Activated naive CD8-positive, alpha-beta T cell treated with anti-CD3 and anti-CD28 coated beads, Interleukin-2, amount 50 U/mL, for 24 hours (primary cell): ENCODE measurements at regions not wholly inside any gene's neighbourhood (a gene's known extent, or its start where the extent isn't known, plus 50 kb on each side); places are given as distances from the start of the nearest gene placed in this dataset.

Experiments used
- ATAC-seq: fragments of 150-1000 bp; cut with Tn5 transposase; one replicate; pipeline ENCODE4 v1.10.0; 2021
- DNase-seq: peaks from one replicate; pipeline ENCODE4 v3.0.0; 2021
- H3K27ac Mint-ChIP-seq: one replicate; pipeline ENCODE4 v1.8.0; 2021; ENCODE audit warnings: mild to moderate bottlenecking, mixed read lengths
- H3K27me3 Mint-ChIP-seq: one replicate; pipeline ENCODE4 v1.8.0; 2021; ENCODE audit warnings: mixed read lengths
- H3K36me3 Mint-ChIP-seq: one replicate; pipeline ENCODE4 v1.8.0; 2021; ENCODE audit warnings: low read depth, mixed read lengths
- H3K4me1 Mint-ChIP-seq: one replicate; pipeline ENCODE4 v1.8.0; 2021; ENCODE audit warnings: mixed read lengths
- H3K4me3 Mint-ChIP-seq: one replicate; pipeline ENCODE4 v1.8.0; 2021; ENCODE audit warnings: mild to moderate bottlenecking, moderate library complexity, mixed read lengths
- H3K9me3 Mint-ChIP-seq: one replicate; pipeline ENCODE4 v1.8.0; 2021; ENCODE audit warnings: mixed read lengths

DNA sequence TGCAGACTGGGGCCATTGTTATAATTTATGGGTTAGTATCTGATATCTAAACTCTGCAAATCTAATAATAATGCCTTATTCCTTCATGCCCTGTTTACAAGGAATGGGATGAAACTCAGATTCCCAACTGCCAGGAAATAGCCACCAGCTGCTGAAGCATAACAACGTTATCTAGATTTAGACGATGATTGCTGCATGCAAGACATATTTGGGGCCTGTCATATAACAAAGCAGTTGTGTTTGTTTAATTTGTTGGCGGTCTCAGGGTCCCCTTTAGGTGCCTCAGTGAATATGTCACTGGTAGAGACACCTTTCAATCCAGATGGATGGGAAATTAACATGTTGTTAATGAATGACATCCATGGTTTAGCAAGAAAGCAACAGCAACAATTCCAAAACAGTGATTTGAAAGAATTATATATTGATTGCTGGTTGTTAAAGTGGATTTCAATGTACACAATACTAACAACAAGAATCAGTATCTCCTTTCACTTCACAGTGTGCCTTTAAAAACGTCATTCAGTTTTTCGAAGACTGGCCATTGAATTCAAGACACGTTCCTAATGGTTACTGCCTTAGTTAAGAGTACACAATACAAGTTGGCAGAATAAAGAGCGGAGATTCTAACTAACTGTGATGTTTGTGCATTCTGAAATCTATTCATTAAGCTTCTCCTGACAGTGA is 860.6 kb upstream of the CELF2 start:
- peaks cover 9% of the 10 kb centered on the region for H3K9me3 Mint-ChIP-seq
- no peaks in the 10 kb centered on the region for H3K4me1 Mint-ChIP-seq
- no peak overlapping the region for H3K4me3 Mint-ChIP-seq
- H3K27me3 Mint-ChIP-seq, result peaks cover 3% of the 10 kb centered on the region
- ATAC-seq (no peak), DNase-seq (no peak)
- H3K27ac Mint-ChIP-seq, result no peak overlapping the region
- peaks cover 2% of the 10 kb centered on the region for H3K36me3 Mint-ChIP-seq

DNA sequence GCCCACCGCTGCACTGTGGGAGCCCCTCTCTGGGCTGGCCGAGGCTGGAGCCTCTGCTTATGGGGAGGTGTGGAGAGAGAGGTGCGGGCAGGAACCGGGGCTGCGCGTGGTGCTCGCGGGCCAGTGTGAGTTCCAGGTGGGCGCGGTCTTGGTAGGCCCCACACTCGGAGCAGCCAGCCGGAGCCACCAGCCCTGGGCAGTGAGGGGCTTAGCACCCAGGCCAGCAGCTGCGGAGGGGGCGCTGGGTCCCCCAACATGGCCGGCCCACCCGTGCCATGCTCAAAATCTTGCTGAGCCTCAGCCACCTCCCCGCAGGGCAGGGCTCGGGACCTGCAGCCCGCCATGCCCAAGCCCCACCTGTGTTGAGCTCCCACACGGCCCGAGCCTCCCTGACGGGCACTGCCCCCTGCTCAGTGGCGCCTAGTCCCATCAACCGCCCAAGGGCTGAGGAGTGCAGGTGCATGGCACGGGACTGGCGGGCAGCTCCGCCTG is 856.8 kb upstream of the CELF2 start:
- Mint-ChIP-seq H3K27me3 (peaks cover under 1% of the 10 kb centered on the region), H3K36me3 (peaks cover 2% of the 10 kb centered on the region), H3K27ac (no peak overlapping the region), H3K9me3 (peaks cover 15% of the 10 kb centered on the region), H3K4me3 (no peak overlapping the region), H3K4me1 (no peaks in the 10 kb centered on the region)
- DNase-seq, result no peak
- ATAC-seq, result no peak

GRCh38 chr10:10164848-10165247 is 852.8 kb upstream of the CELF2 start:
- peaks cover 11% of the 10 kb centered on the region for H3K9me3 Mint-ChIP-seq
- no peak overlapping the region for H3K4me3 Mint-ChIP-seq
- peaks cover 2% of the 10 kb centered on the region for H3K36me3 Mint-ChIP-seq
- no peak for ATAC-seq
- no peaks in the 10 kb centered on the region for H3K27me3 Mint-ChIP-seq
- H3K27ac Mint-ChIP-seq, result no peak overlapping the region
- no peaks in the 10 kb centered on the region for H3K4me1 Mint-ChIP-seq
- DNase-seq, result no peak

DNA sequence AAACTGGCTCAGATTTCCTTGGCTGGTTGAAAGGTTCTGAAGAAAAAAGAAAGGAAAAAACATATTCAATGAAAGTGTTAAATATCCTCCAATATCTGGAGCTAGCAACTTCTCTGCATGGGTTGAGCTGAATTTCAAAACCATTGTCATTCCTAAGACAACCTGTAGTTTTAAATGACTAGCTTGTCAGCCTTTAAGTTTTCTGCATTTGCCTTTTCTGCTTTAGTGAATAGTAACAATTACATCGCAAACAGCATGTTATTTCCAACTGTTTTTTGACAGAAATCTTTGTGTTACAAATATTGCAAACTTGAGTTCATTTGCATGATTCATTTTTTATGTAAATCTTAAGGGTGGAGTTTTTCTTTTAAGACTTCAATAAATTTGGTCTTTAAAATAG is 852.3 kb upstream of the CELF2 start:
- DNase-seq (no peak), ATAC-seq (no peak)
- Mint-ChIP-seq H3K4me3 (no peak overlapping the region), H3K27ac (no peak overlapping the region), H3K36me3 (no peaks in the 10 kb centered on the region), H3K9me3 (peaks cover 7% of the 10 kb centered on the region), H3K4me1 (no peaks in the 10 kb centered on the region), H3K27me3 (no peaks in the 10 kb centered on the region)

DNA sequence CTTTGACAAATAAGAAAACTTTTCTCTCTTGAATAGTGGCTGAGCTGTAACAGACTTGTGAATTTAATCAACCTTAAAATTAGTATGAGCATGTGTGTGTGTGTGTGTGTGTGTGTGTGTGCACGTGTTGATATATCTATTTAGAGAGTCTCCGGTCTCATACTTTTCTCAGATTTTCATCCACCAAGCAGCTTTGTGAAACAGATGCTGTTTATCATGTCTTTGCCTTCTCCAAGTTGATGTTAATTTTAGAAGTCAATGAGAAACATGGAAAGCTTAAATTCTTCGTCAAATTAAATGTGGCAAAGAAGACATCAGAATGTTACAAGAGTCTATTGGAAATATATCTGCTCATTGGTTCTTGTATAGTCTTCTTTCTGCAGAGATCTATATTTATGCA is 839.2 kb upstream of the CELF2 start:
- no peaks in the 10 kb centered on the region for H3K36me3 Mint-ChIP-seq
- H3K4me3 Mint-ChIP-seq, result no peak overlapping the region
- H3K27me3 Mint-ChIP-seq, result peaks cover 10% of the 10 kb centered on the region
- H3K27ac Mint-ChIP-seq, result no peak overlapping the region
- no peak for ATAC-seq
- H3K4me1 Mint-ChIP-seq, result no peaks in the 10 kb centered on the region
- H3K9me3 Mint-ChIP-seq, result peaks cover 9% of the 10 kb centered on the region
- DNase-seq, result no peak

DNA sequence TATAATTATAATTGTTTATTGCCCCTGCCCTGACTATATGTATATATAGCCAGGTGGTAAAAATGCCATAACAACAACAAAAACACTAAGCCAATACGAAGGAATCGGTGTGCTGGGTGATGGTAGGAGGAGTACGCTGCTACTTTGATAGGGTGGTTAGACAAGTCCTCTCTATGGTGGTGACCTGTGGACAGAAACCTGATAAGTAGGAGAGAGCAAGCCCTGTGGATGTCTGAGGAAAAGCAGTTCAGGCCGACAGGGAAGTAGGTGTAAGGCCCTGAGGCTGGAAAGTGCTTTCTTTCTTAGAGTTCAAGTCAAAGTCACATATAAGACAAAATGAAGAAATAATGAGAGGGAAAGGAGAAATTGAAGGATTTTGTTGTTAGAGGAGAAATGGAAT is 823.8 kb upstream of the CELF2 start:
- ATAC-seq (no peak), DNase-seq (no peak)
- no peaks in the 10 kb centered on the region for H3K36me3 Mint-ChIP-seq
- no peak overlapping the region for H3K4me3 Mint-ChIP-seq
- H3K9me3 Mint-ChIP-seq, result no peaks in the 10 kb centered on the region
- no peak overlapping the region for H3K27ac Mint-ChIP-seq
- H3K4me1 Mint-ChIP-seq, result no peaks in the 10 kb centered on the region
- H3K27me3 Mint-ChIP-seq, result peaks cover 5% of the 10 kb centered on the region

DNA sequence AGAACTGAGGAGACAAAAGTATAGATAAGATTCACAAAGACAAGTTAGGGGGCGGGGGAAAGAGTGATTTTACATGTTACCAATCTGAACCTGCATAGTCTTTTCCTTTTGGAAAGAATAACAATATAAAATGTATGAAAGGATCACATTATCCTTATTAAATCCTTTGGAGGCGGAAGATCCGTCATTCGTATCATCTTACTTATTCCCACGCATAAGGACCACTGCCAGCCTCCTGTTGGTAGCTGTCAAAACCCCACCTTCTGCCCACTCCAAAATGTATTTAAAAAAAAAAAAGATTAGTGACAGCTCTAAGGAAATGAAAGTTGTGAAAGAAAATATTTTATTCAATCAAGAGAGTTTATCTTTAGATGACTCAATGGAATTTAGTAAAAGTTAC is 821.0 kb upstream of the CELF2 start:
- no peak for DNase-seq
- Mint-ChIP-seq H3K4me1 (no peaks in the 10 kb centered on the region), H3K4me3 (no peak overlapping the region), H3K27me3 (peaks cover 5% of the 10 kb centered on the region), H3K9me3 (no peaks in the 10 kb centered on the region), H3K36me3 (no peaks in the 10 kb centered on the region), H3K27ac (no peak overlapping the region)
- no peak for ATAC-seq

GRCh38 chr10:10197423-10197822 is 820.2 kb upstream of the CELF2 start:
- Mint-ChIP-seq H3K27ac (no peak overlapping the region), H3K4me3 (no peak overlapping the region)
- no peak for ATAC-seq

DNA sequence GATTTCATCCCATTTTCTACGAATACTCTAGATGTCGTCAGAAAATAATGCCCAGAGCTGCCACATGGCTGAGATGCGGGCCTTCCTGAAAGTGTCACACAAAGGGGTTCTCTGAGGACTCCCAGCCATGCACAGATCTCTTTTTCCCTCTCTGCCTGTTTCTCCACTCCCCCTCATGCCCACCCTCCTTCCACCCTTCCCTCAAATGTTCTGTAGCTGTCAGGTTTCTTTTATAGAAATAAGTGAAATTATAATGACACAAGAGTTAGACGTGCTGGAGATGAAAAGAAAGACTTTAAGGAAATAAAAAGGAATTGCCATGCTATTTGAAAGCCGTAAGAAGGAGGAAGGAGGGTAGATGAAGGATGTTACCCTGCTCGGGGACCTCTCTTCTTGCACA is 819.3 kb upstream of the CELF2 start:
- Mint-ChIP-seq H3K36me3 (no peaks in the 10 kb centered on the region), H3K27me3 (peaks cover 4% of the 10 kb centered on the region), H3K27ac (no peak overlapping the region), H3K4me3 (no peak overlapping the region), H3K4me1 (no peaks in the 10 kb centered on the region), H3K9me3 (peaks cover 4% of the 10 kb centered on the region)
- no peak for ATAC-seq
- DNase-seq, result no peak

More at GRCh38 chr10:10197423-10197822, 820.2 kb upstream of the CELF2 start:
- H3K36me3 Mint-ChIP-seq, result no peaks in the 10 kb centered on the region
- peaks cover 4% of the 10 kb centered on the region for H3K27me3 Mint-ChIP-seq
- no peaks in the 10 kb centered on the region for H3K9me3 Mint-ChIP-seq
- no peaks in the 10 kb centered on the region for H3K4me1 Mint-ChIP-seq
- no peak for DNase-seq

- ATAC-seq (no peak), DNase-seq (no peak)
- Mint-ChIP-seq H3K27ac (no peak overlapping the region), H3K9me3 (peaks cover 9% of the 10 kb centered on the region), H3K36me3 (no peaks in the 10 kb centered on the region), H3K4me3 (no peak overlapping the region), H3K27me3 (no peaks in the 10 kb centered on the region), H3K4me1 (no peaks in the 10 kb centered on the region)
These were observed 813.3 kb upstream of the CELF2 start for GRCh38 chr10:10204415-10204814.

DNA sequence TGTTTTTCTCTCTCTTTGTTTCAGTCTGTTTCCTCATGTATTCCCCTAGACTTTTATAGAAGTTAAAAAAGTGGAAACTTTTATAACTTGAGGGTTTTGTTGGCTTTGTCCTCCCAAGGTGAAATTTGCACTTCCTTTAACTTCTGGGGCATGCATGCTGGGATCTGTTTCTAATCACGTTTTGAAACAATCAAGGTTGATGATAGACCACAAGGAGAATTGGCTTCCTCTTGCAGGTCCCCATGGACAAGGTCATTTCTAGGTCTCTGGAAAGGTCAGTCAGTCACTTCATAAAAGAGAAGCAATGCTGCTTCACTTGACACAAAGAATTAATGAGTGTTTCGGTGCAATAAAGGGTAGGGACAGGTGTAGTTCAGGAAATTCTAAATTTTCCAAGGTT is 811.8 kb upstream of the CELF2 start:
- DNase-seq (no peak), ATAC-seq (no peak)
- no peaks in the 10 kb centered on the region for H3K36me3 Mint-ChIP-seq
- H3K27ac Mint-ChIP-seq, result no peak overlapping the region
- no peaks in the 10 kb centered on the region for H3K27me3 Mint-ChIP-seq
- no peak overlapping the region for H3K4me3 Mint-ChIP-seq
- peaks cover 9% of the 10 kb centered on the region for H3K9me3 Mint-ChIP-seq
- H3K4me1 Mint-ChIP-seq, result no peaks in the 10 kb centered on the region

GRCh38 chr10:10207538-10207937 is 810.1 kb upstream of the CELF2 start:
- ATAC-seq (no peak), DNase-seq (no peak)
- Mint-ChIP-seq H3K4me3 (no peak overlapping the region), H3K4me1 (no peaks in the 10 kb centered on the region), H3K9me3 (peaks cover 9% of the 10 kb centered on the region), H3K27ac (no peak overlapping the region), H3K36me3 (no peaks in the 10 kb centered on the region), H3K27me3 (no peaks in the 10 kb centered on the region)

GRCh38 chr10:10208196-10208595 is 809.5 kb upstream of the CELF2 start:
- DNase-seq, result no peak

DNA sequence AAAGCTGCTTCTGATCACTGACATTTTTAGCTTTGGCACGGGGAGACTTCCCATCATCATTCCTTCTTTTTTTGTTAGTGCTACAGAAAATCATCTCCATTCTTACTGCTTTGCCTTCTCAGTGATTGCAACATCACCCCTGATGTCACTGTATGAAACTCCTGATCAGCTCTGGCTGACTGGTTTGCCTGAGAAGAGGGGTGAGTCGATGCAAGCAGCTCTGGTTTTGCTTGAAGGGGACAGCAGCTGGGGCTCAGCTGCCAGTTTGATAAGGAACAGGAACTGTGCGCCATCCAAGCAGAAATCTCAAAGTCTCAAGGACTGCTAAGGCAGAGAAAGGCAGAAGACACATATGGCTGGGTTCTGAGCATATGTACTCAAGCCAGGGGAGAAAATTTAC is 808.5 kb upstream of the CELF2 start:
- ATAC-seq, result no peak
- Mint-ChIP-seq H3K36me3 (no peaks in the 10 kb centered on the region), H3K27ac (no peak overlapping the region), H3K4me3 (no peak overlapping the region), H3K4me1 (no peaks in the 10 kb centered on the region), H3K9me3 (peaks cover 5% of the 10 kb centered on the region), H3K27me3 (no peaks in the 10 kb centered on the region)
- DNase-seq, result no peak

More at GRCh38 chr10:10208196-10208595, 809.5 kb upstream of the CELF2 start:
- no peak overlapping the region for H3K4me3 Mint-ChIP-seq
- H3K27ac Mint-ChIP-seq, result no peak overlapping the region
- no peaks in the 10 kb centered on the region for H3K27me3 Mint-ChIP-seq
- no peaks in the 10 kb centered on the region for H3K4me1 Mint-ChIP-seq
- H3K36me3 Mint-ChIP-seq, result no peaks in the 10 kb centered on the region
- H3K9me3 Mint-ChIP-seq, result peaks cover 5% of the 10 kb centered on the region
- no peak for ATAC-seq

GRCh38 chr10:10211409-10211808 is 806.3 kb upstream of the CELF2 start:
- ATAC-seq (no peak), DNase-seq (no peak)
- Mint-ChIP-seq H3K36me3 (no peaks in the 10 kb centered on the region), H3K27ac (no peak overlapping the region), H3K4me1 (no peaks in the 10 kb centered on the region), H3K9me3 (no peaks in the 10 kb centered on the region), H3K4me3 (no peak overlapping the region), H3K27me3 (no peaks in the 10 kb centered on the region)

- Mint-ChIP-seq H3K4me3 (no peak overlapping the region), H3K9me3 (no peaks in the 10 kb centered on the region), H3K4me1 (no peaks in the 10 kb centered on the region), H3K27ac (no peak overlapping the region), H3K36me3 (no peaks in the 10 kb centered on the region), H3K27me3 (no peaks in the 10 kb centered on the region)
- DNase-seq (no peak), ATAC-seq (no peak)
These were observed 804.4 kb upstream of the CELF2 start for GRCh38 chr10:10213237-10213636.
